ENCODE measurements at regions not wholly inside any gene's neighbourhood (a gene's known extent, or its start where the extent isn't known, plus 50 kb on each side); places are given as distances from the start of the nearest gene placed in this dataset.

DNA sequence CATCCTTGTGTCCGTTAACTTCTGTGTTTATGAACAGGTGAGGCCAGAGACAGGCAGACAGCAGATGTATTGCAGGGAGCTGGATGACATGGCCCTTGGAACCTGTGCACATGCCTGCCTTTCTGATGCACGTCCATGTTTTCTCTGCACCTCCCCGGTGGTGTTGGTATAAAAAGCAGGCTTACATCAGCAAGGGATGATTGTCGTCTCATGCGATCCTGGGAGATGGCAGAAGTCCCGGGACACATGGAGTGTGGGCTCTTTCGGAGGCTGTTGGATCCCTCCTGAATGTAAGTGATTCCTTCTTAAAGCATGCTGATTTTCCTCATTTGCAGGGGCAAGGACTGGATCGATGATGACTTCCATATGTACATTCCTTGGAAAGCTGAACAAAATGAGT, 134.8 kb downstream of the SNRPN start:
- Histone ChIP-seq H3K27me3 (ENCODE audit: control insufficient read depth in 3 of 3, insufficient read depth in 3 of 3, low read depth in 1 of 3, low read length in 3 of 3) (no peaks in the 10 kb centered on the region), H3K4me3 (ENCODE audit: low read length in 2 of 2) (no peak overlapping the region), H3K14ac (ENCODE audit: low read length) (no peak overlapping the region), H2BK5ac (ENCODE audit: low read length) (no peak overlapping the region), H3K4me1 (ENCODE audit: control insufficient read depth in 2 of 2, insufficient read depth in 1 of 2, low read depth in 1 of 2, low read length in 2 of 2) (no peaks in the 10 kb centered on the region), H3K27ac (replicated peaks; ENCODE audit: low read length) (no peak overlapping the region), H2BK12ac (ENCODE audit: low read length) (no peak overlapping the region), H2BK15ac (ENCODE audit: low read length) (no peak overlapping the region), H3K23ac (ENCODE audit: low read depth, low read length, poor library complexity) (no peak overlapping the region), H3K4me2 (ENCODE audit: insufficient read depth, low read length, poor library complexity, severe bottlenecking) (no peak overlapping the region), H3K9ac (ENCODE audit: low read depth, low read length, poor library complexity) (no peak overlapping the region), H4K8ac (ENCODE audit: low read depth, low read length) (no peak overlapping the region), H2BK120ac (ENCODE audit: low read depth, low read length) (no peak overlapping the region), H3K79me1 (ENCODE audit: low read depth, low read length) (peaks cover 2% of the 10 kb centered on the region), H3K4ac (ENCODE audit: low read length) (no peak overlapping the region), H4K91ac (ENCODE audit: low read depth, low read length, poor library complexity) (no peak overlapping the region), H3K18ac (ENCODE audit: low read length) (no peak overlapping the region), H2AK5ac (ENCODE audit: low read depth, low read length) (no peak overlapping the region), H3K36me3 (replicated peaks in 1 of 2; ENCODE audit: control insufficient read depth in 2 of 2, insufficient read depth in 2 of 2, low read length in 2 of 2) (peaks cover 53 to 99% of the 10 kb centered on the region in 2 donors), H2AFZ (ENCODE audit: low read length) (no peak overlapping the region), H3K9me3 (replicated peaks in 1 of 2; ENCODE audit: control insufficient read depth in 2 of 2, insufficient read depth in 1 of 2, low read depth in 1 of 2, low read length in 2 of 2) (peaks cover 26 to 83% of the 10 kb centered on the region in 2 donors)
- DNase-seq (ENCODE audit: low spot score): no peak
- WGBS, 2 donors (ENCODE audit: extremely low coverage in 2 of 2, insufficient read length in 2 of 2, insufficient replicate concordance in 1 of 2): no CpG with 5 or more reads among the region's 8 CpGs

DNA sequence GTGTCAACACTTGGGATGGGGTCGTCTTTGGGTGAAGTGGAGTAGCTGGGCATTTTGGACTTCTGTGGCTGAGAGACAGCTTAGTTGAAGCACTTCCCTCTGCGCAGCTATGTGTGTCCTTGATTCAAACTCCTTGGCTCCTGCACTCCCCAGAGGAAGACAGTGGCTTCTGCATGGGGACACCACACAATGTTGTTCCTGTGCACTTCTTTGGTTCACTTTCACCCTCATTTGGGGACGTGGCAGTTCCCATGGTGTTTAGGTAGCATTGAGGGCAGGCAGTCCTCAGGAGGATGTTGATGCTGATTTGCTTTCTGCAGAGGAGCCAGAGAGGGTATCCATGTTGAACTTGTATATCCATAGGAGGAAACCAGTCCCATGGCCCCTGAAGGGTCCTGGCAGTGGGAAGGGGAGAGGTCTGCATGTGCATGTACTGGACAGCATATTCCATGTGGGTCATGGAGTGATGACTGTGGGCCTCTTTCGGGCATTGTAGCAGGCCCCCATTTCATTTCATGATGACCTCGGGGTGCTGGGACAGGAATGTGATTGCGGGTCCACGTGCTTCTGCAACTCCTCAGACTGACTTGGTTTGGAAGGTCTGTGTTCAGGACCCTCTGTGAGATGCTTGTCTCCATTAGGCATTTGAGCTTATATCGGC, 135.4 kb downstream of the SNRPN start:
- Histone ChIP-seq H4K91ac (ENCODE audit: low read depth, low read length, poor library complexity) (no peak overlapping the region), H4K8ac (ENCODE audit: low read depth, low read length) (no peak overlapping the region), H3K14ac (ENCODE audit: low read length) (no peak overlapping the region), H3K4me3 (ENCODE audit: low read length in 2 of 2) (no peak overlapping the region), H3K4me2 (ENCODE audit: insufficient read depth, low read length, poor library complexity, severe bottlenecking) (no peak overlapping the region), H3K79me1 (ENCODE audit: low read depth, low read length) (no peaks in the 10 kb centered on the region), H3K9me3 (replicated peaks in 1 of 2; ENCODE audit: control insufficient read depth in 2 of 2, insufficient read depth in 1 of 2, low read depth in 1 of 2, low read length in 2 of 2) (peaks cover 23 to 84% of the 10 kb centered on the region in 2 donors), H3K4ac (ENCODE audit: low read length) (no peak overlapping the region), H2BK120ac (ENCODE audit: low read depth, low read length) (no peak overlapping the region), H3K27ac (replicated peaks; ENCODE audit: low read length) (no peak overlapping the region), H2AK5ac (ENCODE audit: low read depth, low read length) (no peak overlapping the region), H2AFZ (ENCODE audit: low read length) (no peak overlapping the region), H2BK12ac (ENCODE audit: low read length) (no peak overlapping the region), H2BK15ac (ENCODE audit: low read length) (no peak overlapping the region), H3K36me3 (replicated peaks in 1 of 2; ENCODE audit: control insufficient read depth in 2 of 2, insufficient read depth in 2 of 2, low read length in 2 of 2) (peaks cover 48 to 99% of the 10 kb centered on the region in 2 donors), H2BK5ac (ENCODE audit: low read length) (no peak overlapping the region), H3K27me3 (ENCODE audit: control insufficient read depth in 3 of 3, insufficient read depth in 3 of 3, low read depth in 1 of 3, low read length in 3 of 3) (no peaks in the 10 kb centered on the region), H3K18ac (ENCODE audit: low read length) (no peak overlapping the region), H3K23ac (ENCODE audit: low read depth, low read length, poor library complexity) (no peak overlapping the region), H3K9ac (ENCODE audit: low read depth, low read length, poor library complexity) (no peak overlapping the region), H3K4me1 (ENCODE audit: control insufficient read depth in 2 of 2, insufficient read depth in 1 of 2, low read depth in 1 of 2, low read length in 2 of 2) (no peaks in the 10 kb centered on the region)
- DNase-seq (ENCODE audit: low spot score): no peak
- WGBS, 2 donors (ENCODE audit: extremely low coverage in 2 of 2, insufficient read length in 2 of 2, insufficient replicate concordance in 1 of 2): no CpG with 5 or more reads among the region's 8 CpGs

DNA sequence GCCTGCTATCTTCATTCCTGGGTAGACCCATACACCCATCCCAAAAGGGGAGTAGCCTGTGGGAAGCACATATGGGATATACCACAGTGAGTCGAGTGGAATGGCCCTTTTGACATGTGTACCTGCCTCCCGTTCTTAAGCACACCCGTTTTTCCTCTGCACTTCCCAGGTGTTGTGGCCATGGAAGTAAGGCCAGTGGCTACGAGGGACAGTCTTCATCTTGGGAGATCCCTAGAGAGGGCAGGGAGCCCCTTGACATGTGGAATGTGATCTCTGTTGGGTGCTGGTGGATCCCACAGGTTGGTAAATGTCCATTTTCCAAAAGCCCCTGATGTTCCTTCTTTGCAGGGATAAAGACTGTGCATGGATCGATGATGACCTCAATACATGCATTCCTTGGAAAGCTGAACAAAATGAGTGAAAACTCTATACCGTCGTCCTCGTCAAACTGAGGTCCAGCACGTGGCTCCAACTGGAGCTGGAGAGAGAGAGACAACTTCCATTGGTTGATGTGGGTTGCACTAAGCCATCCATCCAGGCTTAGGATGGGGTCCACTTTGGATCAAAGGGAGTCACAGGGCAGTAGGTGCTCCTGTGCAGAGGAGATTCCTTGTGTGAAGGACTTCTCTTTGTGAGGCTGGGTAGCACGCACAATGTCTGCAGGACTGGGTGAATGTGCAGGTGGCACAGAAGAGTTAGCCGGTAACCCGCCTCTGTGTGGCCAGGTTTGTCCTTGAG, 136.8 kb downstream of the SNRPN start:
- Histone ChIP-seq H4K91ac (ENCODE audit: low read depth, low read length, poor library complexity) (no peak overlapping the region), H3K9me3 (replicated peaks in 1 of 2; ENCODE audit: control insufficient read depth in 2 of 2, insufficient read depth in 1 of 2, low read depth in 1 of 2, low read length in 2 of 2) (peaks cover 14 to 70% of the 10 kb centered on the region in 2 donors), H3K79me1 (ENCODE audit: low read depth, low read length) (no peaks in the 10 kb centered on the region), H3K4me1 (ENCODE audit: control insufficient read depth in 2 of 2, insufficient read depth in 1 of 2, low read depth in 1 of 2, low read length in 2 of 2) (no peaks in the 10 kb centered on the region), H4K8ac (ENCODE audit: low read depth, low read length) (no peak overlapping the region), H2BK15ac (ENCODE audit: low read length) (no peak overlapping the region), H3K36me3 (replicated peaks in 1 of 2; ENCODE audit: control insufficient read depth in 2 of 2, insufficient read depth in 2 of 2, low read length in 2 of 2) (peaks cover 38 to 99% of the 10 kb centered on the region in 2 donors), H3K4ac (ENCODE audit: low read length) (no peak overlapping the region), H2BK120ac (ENCODE audit: low read depth, low read length) (no peak overlapping the region), H3K9ac (ENCODE audit: low read depth, low read length, poor library complexity) (no peak overlapping the region), H3K4me3 (ENCODE audit: low read length in 2 of 2) (no peak overlapping the region), H2BK12ac (ENCODE audit: low read length) (no peak overlapping the region), H2BK5ac (ENCODE audit: low read length) (no peak overlapping the region), H2AK5ac (ENCODE audit: low read depth, low read length) (no peak overlapping the region), H3K4me2 (ENCODE audit: insufficient read depth, low read length, poor library complexity, severe bottlenecking) (no peak overlapping the region), H3K27me3 (ENCODE audit: control insufficient read depth in 3 of 3, insufficient read depth in 3 of 3, low read depth in 1 of 3, low read length in 3 of 3) (no peaks in the 10 kb centered on the region), H2AFZ (ENCODE audit: low read length) (no peak overlapping the region), H3K23ac (ENCODE audit: low read depth, low read length, poor library complexity) (no peak overlapping the region), H3K18ac (ENCODE audit: low read length) (no peak overlapping the region), H3K14ac (ENCODE audit: low read length) (no peak overlapping the region), H3K27ac (replicated peaks; ENCODE audit: low read length) (no peak overlapping the region)
- DNase-seq (ENCODE audit: low spot score): no peak
- WGBS, 2 donors (ENCODE audit: extremely low coverage in 2 of 2, insufficient read length in 2 of 2, insufficient replicate concordance in 1 of 2): no CpG with 5 or more reads among the region's 12 CpGs

DNA sequence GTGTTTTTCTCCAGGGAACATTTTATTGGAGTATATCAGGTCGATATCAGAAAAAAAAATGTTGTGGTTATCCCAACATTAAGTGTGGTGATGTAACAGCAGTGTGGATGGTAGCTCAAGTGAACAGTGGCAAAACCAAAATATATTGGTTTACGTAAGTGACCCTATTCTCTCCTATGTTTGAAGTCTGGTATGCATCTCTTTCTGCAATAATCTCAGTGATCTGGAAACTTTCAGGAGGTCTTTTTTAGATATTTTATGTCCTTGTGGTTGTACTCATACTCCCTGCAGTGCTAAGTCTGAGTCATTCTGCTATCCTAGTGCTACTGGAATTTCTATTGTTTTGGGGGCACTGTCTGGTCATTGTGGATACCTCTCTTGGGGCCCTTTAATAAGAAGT, 137.9 kb downstream of the SNRPN start:
- H3K36me3 ChIP-seq (replicated peaks in 1 of 2; ENCODE audit: control insufficient read depth in 2 of 2, insufficient read depth in 2 of 2, low read length in 2 of 2): peaks cover 37 to 99% of the 10 kb centered on the region in 2 donors
- DNase-seq (ENCODE audit: low spot score): no peak
- peaks cover 10 to 64% of the 10 kb centered on the region in 2 donors for H3K9me3 ChIP-seq (replicated peaks in 1 of 2; ENCODE audit: control insufficient read depth in 2 of 2, insufficient read depth in 1 of 2, low read depth in 1 of 2, low read length in 2 of 2)
- no peak overlapping the region for H3K9ac ChIP-seq (ENCODE audit: low read depth, low read length, poor library complexity)
- no peak overlapping the region for H4K91ac ChIP-seq (ENCODE audit: low read depth, low read length, poor library complexity)
- H4K8ac ChIP-seq (ENCODE audit: low read depth, low read length): no peak overlapping the region
- no peak overlapping the region for H3K4me2 ChIP-seq (ENCODE audit: insufficient read depth, low read length, poor library complexity, severe bottlenecking)
- no peak overlapping the region for H2AK5ac ChIP-seq (ENCODE audit: low read depth, low read length)
- H3K27me3 ChIP-seq (ENCODE audit: control insufficient read depth in 3 of 3, insufficient read depth in 3 of 3, low read depth in 1 of 3, low read length in 3 of 3): no peaks in the 10 kb centered on the region
- H3K23ac ChIP-seq (ENCODE audit: low read depth, low read length, poor library complexity): no peak overlapping the region
- H3K27ac ChIP-seq (replicated peaks; ENCODE audit: low read length): no peak overlapping the region
- H3K79me1 ChIP-seq (ENCODE audit: low read depth, low read length): no peaks in the 10 kb centered on the region
- H2BK12ac ChIP-seq (ENCODE audit: low read length): no peak overlapping the region
- no peak overlapping the region for H3K4me3 ChIP-seq (ENCODE audit: low read length in 2 of 2)
- no peak overlapping the region for H3K14ac ChIP-seq (ENCODE audit: low read length)
- H2AFZ ChIP-seq (ENCODE audit: low read length): no peak overlapping the region
- H3K4ac ChIP-seq (ENCODE audit: low read length): no peak overlapping the region
- no CpG with 5 or more reads among the region's 2 CpGs for WGBS, 2 donors (ENCODE audit: extremely low coverage in 2 of 2, insufficient read length in 2 of 2, insufficient replicate concordance in 1 of 2)
- no peak overlapping the region for H2BK5ac ChIP-seq (ENCODE audit: low read length)
- no peaks in the 10 kb centered on the region for H3K4me1 ChIP-seq (ENCODE audit: control insufficient read depth in 2 of 2, insufficient read depth in 1 of 2, low read depth in 1 of 2, low read length in 2 of 2)
- no peak overlapping the region for H2BK15ac ChIP-seq (ENCODE audit: low read length)
- no peak overlapping the region for H2BK120ac ChIP-seq (ENCODE audit: low read depth, low read length)
- H3K18ac ChIP-seq (ENCODE audit: low read length): no peak overlapping the region
